H1 (cell line): ENCODE measurements at regions not wholly inside any gene's neighbourhood (a gene's known extent, or its start where the extent isn't known, plus 50 kb on each side); places are given as distances from the start of the nearest gene placed in this dataset.

Experiments
- BRCA1 ChIP-seq: IDR thresholded peaks from 2 replicates; pipeline ENCODE4 v1.6.1; 2012; ENCODE audit warnings: low read depth, low read length, improper control_type of control experiment
- CTCF ChIP-seq, 3 experiments: IDR thresholded peaks; 1 replicate in 2 of 3; 2 replicates in 1 of 3; pipeline versions ENCODE4 v1.5.1 to v1.6.1; 2011; ENCODE audit warnings: low read length in 3 of 3, mild to moderate bottlenecking in 3 of 3, inconsistent platforms in 2 of 3, low read depth in 1 of 3, moderate library complexity in 1 of 3; ENCODE audit not compliant: insufficient read depth in 1 of 3; ENCODE audit errors: control extremely low read depth in 1 of 3
- EP300 ChIP-seq, 2 experiments: IDR thresholded peaks; 1 replicate in 1 of 2; 2 replicates in 1 of 2; pipeline ENCODE4 v1.6.1; 2011 to 2012; ENCODE audit warnings: low read depth in 2 of 2, low read length in 2 of 2, mild to moderate bottlenecking in 2 of 2, borderline replicate concordance in 1 of 2, inconsistent platforms in 1 of 2, moderate library complexity in 1 of 2
- EZH2 ChIP-seq: fragments of 200-600 bp; sonication (generic); IDR thresholded peaks from 2 replicates; pipeline ENCODE4 v1.7.1; 2012; ENCODE audit warnings: low read depth, mild to moderate bottlenecking, moderate library complexity, low read length, inconsistent platforms; ENCODE audit not compliant: severe bottlenecking
- GTF2F1 ChIP-seq: IDR thresholded peaks from 2 replicates; pipeline ENCODE4 v1.6.1; 2012; ENCODE audit warnings: low read depth, low read length, improper control_type of control experiment, borderline replicate concordance
- HDAC2 ChIP-seq, 2 experiments: fragments of 300-600 bp in 1 of 2; sonication (generic) in 1 of 2; IDR thresholded peaks; 2 replicates each; pipeline ENCODE4 v1.6.1; 2011 to 2012; ENCODE audit warnings: low read depth in 2 of 2, low read length in 2 of 2, mild to moderate bottlenecking in 2 of 2, moderate library complexity in 2 of 2, borderline replicate concordance in 1 of 2, inconsistent platforms in 1 of 2
- POLR2A ChIP-seq, 2 experiments: IDR thresholded peaks; 1 replicate in 1 of 2; 2 replicates in 1 of 2; pipeline ENCODE4 v1.6.1; 2011; ENCODE audit warnings: low read depth in 2 of 2, low read length in 2 of 2, mild to moderate bottlenecking in 2 of 2; ENCODE audit errors: control extremely low read depth in 1 of 2
- POLR2AphosphoS5 ChIP-seq: IDR thresholded peaks from 2 replicates; pipeline ENCODE4 v1.6.1; 2011; ENCODE audit warnings: low read depth, low read length
- SRF ChIP-seq: IDR thresholded peaks from 2 replicates; pipeline ENCODE4 v1.6.1; 2011; ENCODE audit warnings: mild to moderate bottlenecking, low read depth, low read length, moderate library complexity
- SUZ12 ChIP-seq: fragments of 200-600 bp; sonication (generic); IDR thresholded peaks from 2 replicates; pipeline ENCODE4 v1.6.1; 2012; ENCODE audit warnings: mild to moderate bottlenecking, inconsistent platforms, low read length, moderate library complexity, mixed read lengths
- TAF1 ChIP-seq: IDR thresholded peaks from 2 replicates; pipeline ENCODE4 v1.6.1; 2011; ENCODE audit warnings: mild to moderate bottlenecking, low read depth, low read length
- TF ChIP-seq, protein P1 (sequence below): IDR thresholded peaks from 2 replicates; pipeline ENCODE4 v1.6.1; 2011; ENCODE audit warnings: low read length, improper control_type of control experiment

DNA sequence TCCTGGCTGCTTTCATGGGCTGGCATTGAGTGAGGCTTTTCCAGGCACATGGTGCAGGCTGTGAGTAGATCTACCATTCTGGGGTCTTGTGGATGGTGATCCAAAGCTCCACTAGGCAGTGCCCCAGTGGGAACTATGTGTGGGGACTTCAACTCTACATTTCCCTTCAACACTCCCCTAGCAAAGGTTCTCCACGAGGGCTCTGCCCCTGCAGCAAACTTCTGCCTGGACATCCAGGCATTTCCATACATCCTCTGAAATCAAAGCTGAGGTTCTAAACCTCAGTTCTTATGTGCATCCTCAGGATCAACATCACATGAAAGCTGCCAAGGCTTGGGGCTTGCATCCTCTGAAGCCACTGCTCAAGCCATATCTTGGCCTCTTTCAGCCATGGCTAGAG, 282.9 kb upstream of the ZPLD1 start:
- TF ChIP-seq CTCF (IDR thresholded peaks at IDR 0.05; ENCODE audit: control extremely low read depth in 1 of 3, insufficient read depth in 1 of 3, low read depth in 1 of 3, low read length in 3 of 3): no peak
- TF ChIP-seq HDAC2 (IDR thresholded peaks at IDR 0.05; ENCODE audit: borderline replicate concordance in 1 of 2, low read depth in 2 of 2, low read length in 2 of 2): no peak
- no peak for TF ChIP-seq SUZ12
- no peak for TF ChIP-seq BRCA1
- TF ChIP-seq POLR2AphosphoS5: no peak
- no peak for TF ChIP-seq EZH2
- no peak for TF ChIP-seq GTF2F1
- no peak for TF ChIP-seq TAF1
- TF ChIP-seq, protein P1, sequence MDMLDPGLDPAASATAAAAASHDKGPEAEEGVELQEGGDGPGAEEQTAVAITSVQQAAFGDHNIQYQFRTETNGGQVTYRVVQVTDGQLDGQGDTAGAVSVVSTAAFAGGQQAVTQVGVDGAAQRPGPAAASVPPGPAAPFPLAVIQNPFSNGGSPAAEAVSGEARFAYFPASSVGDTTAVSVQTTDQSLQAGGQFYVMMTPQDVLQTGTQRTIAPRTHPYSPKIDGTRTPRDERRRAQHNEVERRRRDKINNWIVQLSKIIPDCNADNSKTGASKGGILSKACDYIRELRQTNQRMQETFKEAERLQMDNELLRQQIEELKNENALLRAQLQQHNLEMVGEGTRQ: no peak
- no peak for TF ChIP-seq SRF
- TF ChIP-seq EP300 (IDR thresholded peaks at IDR 0.05; ENCODE audit: borderline replicate concordance in 1 of 2, low read depth in 2 of 2, low read length in 2 of 2): no peak
- no peak for TF ChIP-seq POLR2A (IDR thresholded peaks at IDR 0.05; ENCODE audit: control extremely low read depth in 1 of 2, low read depth in 2 of 2, low read length in 2 of 2)
